Sigmoid colon (tissue), 4 donors: ENCODE measurements at regions not wholly inside any gene's neighbourhood (a gene's known extent, or its start where the extent isn't known, plus 50 kb on each side); places are given as distances from the start of the nearest gene placed in this dataset.

Experiments
- EP300 ChIP-seq, 4 donors: sonication (generic); formaldehyde crosslinking; IDR thresholded peaks; one replicate each; pipeline ENCODE4 v1.6.1; 2017; ENCODE audit warnings: antibody characterized with exemption in 4 of 4
- POLR2A ChIP-seq, 2 donors: fragments of 450-650 bp; IDR thresholded peaks; one replicate each; pipeline ENCODE4 v1.6.1; 2016; ENCODE audit warnings: antibody characterized with exemption in 2 of 2, mild to moderate bottlenecking in 2 of 2, moderate library complexity in 2 of 2
- POLR2AphosphoS5 ChIP-seq, 4 donors: sonication (generic); formaldehyde crosslinking; IDR thresholded peaks; one replicate each; pipeline ENCODE4 v1.6.1; 2017; ENCODE audit warnings: antibody characterized with exemption in 4 of 4

GRCh38 chr7:38120076-38120475, 58.0 kb upstream of the STARD3NL start:
- TF ChIP-seq EP300 (IDR thresholded peaks at IDR 0.05) (no peak), POLR2AphosphoS5 (IDR thresholded peaks at IDR 0.05) (no peak), POLR2A (IDR thresholded peaks at IDR 0.05) (no peak)
